ENCODE measurements at regions not wholly inside any gene's neighbourhood (a gene's known extent, or its start where the extent isn't known, plus 50 kb on each side); places are given as distances from the start of the nearest gene placed in this dataset.

DNA sequence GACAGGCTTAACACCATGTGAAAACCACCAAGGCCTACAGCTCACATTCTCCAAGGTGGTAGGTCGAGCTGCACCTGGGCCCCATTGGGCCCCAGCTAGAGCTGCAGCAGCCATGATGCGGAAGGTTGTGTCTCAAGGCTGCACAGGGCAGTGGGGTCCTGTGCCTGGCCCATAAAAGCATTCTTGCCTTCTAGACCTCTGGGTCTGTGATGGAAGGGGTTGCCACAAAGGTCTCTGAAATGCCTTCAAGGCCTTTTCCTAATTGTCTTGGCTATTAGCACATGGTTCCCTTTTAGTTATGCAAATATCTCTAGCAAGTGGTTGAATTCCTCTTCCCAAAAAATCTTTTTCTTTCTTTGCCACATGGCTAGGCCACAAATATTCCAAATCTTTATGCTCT lies 52.5 kb upstream of the C11orf58 start:
- Histone ChIP-seq H3K36me3 (no peaks in the 10 kb centered on the region), H3K9me3 (ENCODE audit: severe bottlenecking) (no peaks in the 10 kb centered on the region), H3K4me3 (ENCODE audit: low read depth, low read length) (no peak overlapping the region), H3K27me3 (ENCODE audit: insufficient read depth, low read depth, severe bottlenecking) (peaks cover 1% of the 10 kb centered on the region), H3K27ac (no peak overlapping the region)
- DNase-seq, result no peak
- TF ChIP-seq, protein P1, sequence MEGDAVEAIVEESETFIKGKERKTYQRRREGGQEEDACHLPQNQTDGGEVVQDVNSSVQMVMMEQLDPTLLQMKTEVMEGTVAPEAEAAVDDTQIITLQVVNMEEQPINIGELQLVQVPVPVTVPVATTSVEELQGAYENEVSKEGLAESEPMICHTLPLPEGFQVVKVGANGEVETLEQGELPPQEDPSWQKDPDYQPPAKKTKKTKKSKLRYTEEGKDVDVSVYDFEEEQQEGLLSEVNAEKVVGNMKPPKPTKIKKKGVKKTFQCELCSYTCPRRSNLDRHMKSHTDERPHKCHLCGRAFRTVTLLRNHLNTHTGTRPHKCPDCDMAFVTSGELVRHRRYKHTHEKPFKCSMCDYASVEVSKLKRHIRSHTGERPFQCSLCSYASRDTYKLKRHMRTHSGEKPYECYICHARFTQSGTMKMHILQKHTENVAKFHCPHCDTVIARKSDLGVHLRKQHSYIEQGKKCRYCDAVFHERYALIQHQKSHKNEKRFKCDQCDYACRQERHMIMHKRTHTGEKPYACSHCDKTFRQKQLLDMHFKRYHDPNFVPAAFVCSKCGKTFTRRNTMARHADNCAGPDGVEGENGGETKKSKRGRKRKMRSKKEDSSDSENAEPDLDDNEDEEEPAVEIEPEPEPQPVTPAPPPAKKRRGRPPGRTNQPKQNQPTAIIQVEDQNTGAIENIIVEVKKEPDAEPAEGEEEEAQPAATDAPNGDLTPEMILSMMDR (IDR thresholded peaks at IDR 0.05; ENCODE audit: low read depth, low read length), result no peak

DNA sequence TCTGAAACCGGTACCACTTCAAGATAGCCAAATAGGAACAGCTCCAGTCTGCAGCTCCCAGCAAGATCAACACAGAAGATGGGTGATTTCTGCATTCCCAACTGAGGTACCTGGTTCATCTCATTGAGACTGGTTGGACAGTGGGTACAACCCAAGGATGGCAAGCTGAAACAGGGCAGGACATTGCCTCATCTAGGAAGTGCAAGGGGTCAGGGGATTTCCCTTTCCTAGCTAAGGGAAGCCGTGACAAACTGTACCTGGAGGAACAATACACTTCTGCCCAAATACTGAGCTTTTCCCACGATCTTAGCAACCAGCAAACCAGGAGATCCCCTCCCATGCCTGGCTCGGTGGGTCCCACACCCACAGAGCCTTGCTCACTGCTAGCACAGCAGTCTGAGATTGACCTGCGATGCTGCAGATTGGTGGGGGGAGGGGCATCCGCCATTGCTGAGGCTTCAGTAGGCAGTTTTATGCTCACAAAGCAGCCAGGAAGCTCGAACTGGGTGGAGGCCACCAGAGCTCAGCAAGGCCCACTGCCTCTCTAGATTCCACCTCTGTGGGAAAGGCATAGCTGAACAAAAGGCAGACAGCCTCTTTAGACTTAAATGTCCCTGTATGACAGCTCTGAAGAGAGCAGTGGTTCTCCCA lies 59.9 kb upstream of the C11orf58 start:
- no peaks in the 10 kb centered on the region for H3K36me3 ChIP-seq
- H3K9me3 ChIP-seq (ENCODE audit: severe bottlenecking), result no peaks in the 10 kb centered on the region
- no peak for DNase-seq
- peaks cover 6% of the 10 kb centered on the region for H3K27me3 ChIP-seq (ENCODE audit: insufficient read depth, low read depth, severe bottlenecking)
- TF ChIP-seq, protein P1 (IDR thresholded peaks at IDR 0.05; ENCODE audit: low read depth, low read length), result no peak
- no peak overlapping the region for H3K4me3 ChIP-seq (ENCODE audit: low read depth, low read length)
- H3K27ac ChIP-seq, result no peak overlapping the region

DNA sequence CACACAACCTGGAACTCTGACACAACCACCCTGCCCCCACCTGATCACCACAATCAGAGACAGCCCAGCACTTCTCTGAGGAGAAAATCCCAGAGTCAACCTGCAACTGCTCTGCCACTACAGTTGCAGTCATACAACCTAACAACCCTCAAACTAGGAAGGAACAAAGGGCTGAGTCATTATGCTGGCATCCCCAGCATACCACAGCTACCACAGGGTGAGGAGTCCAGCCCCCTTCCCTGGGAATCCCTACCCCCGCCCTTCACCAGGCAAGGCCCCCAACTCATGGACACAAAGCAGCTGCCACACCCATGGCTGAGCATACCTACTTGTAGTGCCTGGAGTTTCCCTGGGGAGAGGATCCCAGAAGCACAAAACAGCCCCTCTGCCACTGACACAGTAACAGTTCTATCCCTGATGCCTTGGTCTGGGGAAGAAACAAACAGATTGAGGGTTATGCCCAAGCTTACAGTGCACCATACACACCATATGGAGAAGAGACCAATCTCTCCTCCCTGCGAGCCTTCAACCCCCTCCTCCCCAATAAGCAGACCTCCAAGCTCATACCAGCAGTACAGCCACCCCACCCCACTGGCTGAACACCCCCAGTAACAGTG lies 68.5 kb upstream of the C11orf58 start:
- no peak overlapping the region for H3K4me3 ChIP-seq (ENCODE audit: low read depth, low read length)
- no peaks in the 10 kb centered on the region for H3K9me3 ChIP-seq (ENCODE audit: severe bottlenecking)
- TF ChIP-seq, protein P1 (IDR thresholded peaks at IDR 0.05; ENCODE audit: low read depth, low read length), result no peak
- no peaks in the 10 kb centered on the region for H3K27me3 ChIP-seq (ENCODE audit: insufficient read depth, low read depth, severe bottlenecking)
- H3K36me3 ChIP-seq, result no peaks in the 10 kb centered on the region
- no peak for DNase-seq
- no peak overlapping the region for H3K27ac ChIP-seq

DNA sequence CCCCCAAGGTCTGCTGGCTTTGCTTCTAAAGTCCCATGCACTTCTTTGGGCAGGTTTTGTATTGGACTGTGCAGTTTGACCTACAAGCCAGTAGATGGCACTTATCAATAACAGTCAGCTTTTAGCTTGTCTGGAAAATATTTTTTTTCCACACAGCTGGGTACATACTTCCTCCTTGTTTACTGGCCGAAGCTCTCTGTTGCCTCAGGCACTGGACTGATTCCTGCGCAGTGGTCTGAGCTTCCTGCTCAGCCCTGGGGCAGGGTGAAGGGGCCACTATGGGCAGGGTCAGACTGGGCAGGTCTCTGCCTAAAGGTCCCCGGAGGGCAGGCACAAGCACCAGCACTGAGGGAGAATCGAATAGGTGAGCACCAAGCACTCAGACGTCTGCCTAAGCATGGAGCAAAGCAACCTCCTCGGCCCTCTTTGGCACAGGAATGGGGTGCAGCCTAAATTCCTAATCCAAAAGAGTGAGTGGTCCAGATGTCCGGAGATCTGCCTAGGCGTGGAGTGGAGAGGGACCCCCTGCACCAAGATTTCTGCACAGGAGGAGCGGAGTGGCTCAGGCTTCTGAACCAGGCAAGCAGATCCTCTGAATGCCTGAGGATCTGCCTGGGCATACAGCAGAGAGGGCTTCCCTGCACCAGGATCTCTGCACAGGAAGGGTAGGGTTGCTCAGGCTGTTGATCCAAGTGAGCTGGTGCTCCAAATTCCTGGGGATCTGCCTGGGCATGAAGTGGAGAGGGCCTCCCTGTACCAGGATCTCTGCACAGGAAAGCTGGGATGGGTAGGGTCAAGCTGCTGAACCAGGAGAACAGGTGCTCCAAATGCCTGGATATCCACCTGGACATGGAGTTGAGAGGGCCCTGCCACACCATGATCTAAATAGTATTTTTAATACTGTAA lies 105.9 kb upstream of the C11orf58 start:
- peaks cover 9% of the 10 kb centered on the region for H3K9me3 ChIP-seq (ENCODE audit: severe bottlenecking)
- TF ChIP-seq, protein P1 (IDR thresholded peaks at IDR 0.05; ENCODE audit: low read depth, low read length), result peak; percentile 50
- no peaks in the 10 kb centered on the region for H3K36me3 ChIP-seq
- DNase-seq, result no peak
- no peaks in the 10 kb centered on the region for H3K27me3 ChIP-seq (ENCODE audit: insufficient read depth, low read depth, severe bottlenecking)
- H3K27ac ChIP-seq, result no peak overlapping the region
- no peak overlapping the region for H3K4me3 ChIP-seq (ENCODE audit: low read depth, low read length)

DNA sequence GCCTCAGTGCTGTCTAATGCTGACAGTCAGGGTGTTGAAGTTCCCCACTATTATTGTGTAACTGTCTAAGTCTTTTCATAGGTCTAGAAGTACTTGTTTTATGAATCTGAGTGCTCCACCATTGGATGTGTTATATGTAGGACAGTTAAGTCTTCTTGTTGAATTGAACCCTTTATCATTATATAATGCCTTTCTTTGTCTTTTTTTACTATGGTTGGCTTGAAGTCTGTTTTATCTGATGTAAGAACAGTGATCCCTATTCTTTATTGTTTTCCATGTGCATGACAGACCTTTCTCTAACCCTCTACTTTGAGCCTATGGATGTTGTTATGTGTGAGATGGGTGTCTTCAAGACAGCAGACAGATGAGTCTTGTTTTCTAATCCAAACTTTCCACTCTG lies 107.8 kb upstream of the C11orf58 start:
- H3K36me3 ChIP-seq, result no peaks in the 10 kb centered on the region
- H3K27me3 ChIP-seq (ENCODE audit: insufficient read depth, low read depth, severe bottlenecking), result no peaks in the 10 kb centered on the region
- H3K27ac ChIP-seq, result no peak overlapping the region
- DNase-seq, result no peak
- peaks cover 1% of the 10 kb centered on the region for H3K9me3 ChIP-seq (ENCODE audit: severe bottlenecking)
- no peak overlapping the region for H3K4me3 ChIP-seq (ENCODE audit: low read depth, low read length)
- TF ChIP-seq, protein P1 (IDR thresholded peaks at IDR 0.05; ENCODE audit: low read depth, low read length), result no peak
